ENCODE measurements at regions not wholly inside any gene's neighbourhood (a gene's known extent, or its start where the extent isn't known, plus 50 kb on each side); places are given as distances from the start of the nearest gene placed in this dataset.
"Not testable (repeated sequence)": the region's sequence is repeated elsewhere in the genome, so short reads cannot be mapped to it uniquely, and the experiment has no call there.

GRCh38 chr1:234765181-234765580, 155.2 kb upstream of the IRF2BP2 start:
- DNase-seq (ENCODE audit: low read depth in 2 of 2): no peak

DNA sequence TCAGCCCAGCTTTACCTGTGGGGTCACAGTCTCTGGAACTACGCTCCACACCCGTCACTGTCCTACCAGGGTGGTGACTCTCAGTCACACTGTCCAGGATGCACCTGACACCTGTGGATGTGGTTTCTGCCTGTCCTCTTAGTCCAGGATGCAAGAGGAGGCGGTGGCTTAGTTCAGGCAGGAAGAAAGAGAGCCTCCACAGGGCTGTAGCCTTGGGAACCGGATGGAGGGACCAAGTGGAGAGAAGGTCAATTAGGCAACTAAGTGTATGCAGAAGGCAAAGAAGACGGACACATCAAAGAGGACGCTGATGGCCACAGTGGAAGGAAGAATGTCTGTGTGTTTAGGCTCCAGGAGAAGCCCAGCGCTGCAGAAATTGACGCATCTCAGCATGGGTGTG, 153.9 kb upstream of the IRF2BP2 start:
- DNase-seq (ENCODE audit: low read depth in 2 of 2): no peak

- no peak for DNase-seq (ENCODE audit: low read depth in 2 of 2)
These were observed 153.4 kb upstream of the IRF2BP2 start for GRCh38 chr1:234763367-234763766.

GRCh38 chr1:234762127-234762526, 152.1 kb upstream of the IRF2BP2 start:
- DNase-seq (ENCODE audit: low read depth in 2 of 2): not testable (repeated sequence)

GRCh38 chr1:234760303-234760723, 150.3 kb upstream of the IRF2BP2 start:
- no peak for DNase-seq (ENCODE audit: low read depth in 2 of 2)

DNA sequence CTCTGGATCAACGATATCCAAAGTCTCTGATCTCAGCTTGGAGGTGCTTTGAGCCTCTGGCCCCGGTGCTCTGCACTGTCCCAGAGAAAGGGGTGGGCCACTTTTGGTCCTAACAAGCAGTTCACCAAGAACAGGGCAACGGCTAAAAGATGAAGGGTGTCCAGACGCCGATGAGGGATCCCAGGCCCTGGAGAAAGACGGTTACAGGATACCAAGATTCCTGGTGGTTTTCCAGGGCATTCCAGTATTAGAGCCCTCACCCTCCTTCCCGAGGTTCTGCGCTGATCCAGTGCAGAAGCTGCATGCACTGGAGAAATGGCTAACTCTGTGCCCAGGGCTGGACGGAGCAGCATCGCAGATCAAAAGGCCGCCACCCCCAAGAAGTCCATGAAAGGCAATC, 149.9 kb upstream of the IRF2BP2 start:
- DNase-seq (ENCODE audit: low read depth in 2 of 2): no peak

DNA sequence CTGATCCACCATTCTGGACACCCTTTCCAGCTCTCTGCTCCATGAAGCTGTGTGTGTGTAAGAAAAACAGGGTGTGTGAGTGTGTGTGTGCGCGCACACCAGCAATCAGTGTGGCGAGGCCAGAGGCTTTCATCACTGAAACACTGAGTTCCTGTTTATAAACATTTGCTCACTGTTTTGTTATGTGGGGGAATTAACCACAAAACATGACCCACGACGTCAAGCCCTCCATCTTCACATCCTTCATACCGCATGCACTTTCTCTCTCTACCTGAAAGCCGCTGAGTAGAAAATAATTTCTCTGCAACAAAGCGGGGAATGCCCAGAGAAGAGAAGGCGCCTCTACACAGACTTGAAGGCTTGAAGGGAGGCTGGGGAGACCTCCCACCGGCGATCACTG, 148.9 kb upstream of the IRF2BP2 start:
- DNase-seq (ENCODE audit: low read depth in 2 of 2): no peak

DNA sequence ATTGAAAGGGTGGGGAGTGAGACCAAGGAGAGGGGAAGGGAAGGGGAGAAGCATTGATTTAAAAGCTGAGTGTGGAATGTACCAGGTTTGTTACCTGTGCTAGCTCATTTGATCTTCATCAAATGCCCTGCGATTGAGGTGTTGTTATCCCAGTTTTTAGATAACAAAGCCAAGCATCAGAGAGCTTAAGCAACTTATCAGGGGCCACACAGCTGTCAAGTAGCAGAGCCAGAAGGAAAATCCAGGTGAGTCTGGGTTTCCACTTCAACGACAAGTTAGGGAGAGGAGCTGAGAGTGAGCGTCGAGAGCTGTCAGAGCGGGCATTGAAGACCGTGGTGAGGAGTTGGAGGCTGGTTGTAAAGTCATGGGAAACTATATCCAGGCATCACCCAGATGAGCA, 146.9 kb upstream of the IRF2BP2 start:
- DNase-seq (ENCODE audit: low read depth in 2 of 2): no peak

DNA sequence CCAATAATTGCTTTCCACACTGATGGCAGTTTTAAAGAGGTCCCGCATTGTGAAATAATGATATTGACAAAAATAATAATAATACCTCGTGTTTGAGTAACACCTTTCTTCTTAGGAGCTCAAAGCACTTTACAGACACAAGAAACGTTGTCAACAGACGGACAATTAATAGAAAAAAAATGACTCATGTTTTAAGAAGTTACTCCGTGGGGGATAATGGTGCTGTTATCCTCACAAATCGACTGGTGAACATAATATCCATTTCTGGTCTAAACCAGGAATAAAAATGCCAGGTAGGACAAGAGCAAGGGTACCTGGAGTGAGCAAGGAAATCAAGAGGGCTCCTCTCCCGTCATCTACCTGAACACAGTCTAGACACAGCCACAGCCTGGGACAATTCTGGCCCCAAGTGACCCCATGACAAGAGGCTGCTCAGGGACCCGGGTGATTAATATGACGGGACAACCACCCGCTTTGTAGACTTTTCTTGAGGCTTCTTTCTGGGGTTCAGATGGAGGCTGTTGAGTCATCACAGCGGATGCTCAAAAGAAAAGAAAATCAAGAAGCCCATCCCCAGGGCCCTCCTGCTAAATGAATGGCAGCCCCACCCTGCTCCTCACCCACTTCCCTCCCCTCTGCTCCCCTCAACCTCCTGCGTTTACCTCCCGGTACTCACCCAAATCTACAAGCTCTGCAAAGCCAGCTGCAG, 146.2 kb upstream of the IRF2BP2 start:
- DNase-seq (ENCODE audit: low read depth in 2 of 2): no peak

- no peak for DNase-seq (ENCODE audit: low read depth in 2 of 2)
These were observed 145.5 kb upstream of the IRF2BP2 start for GRCh38 chr1:234755449-234755863.

GRCh38 chr1:234753979-234754378, 144.0 kb upstream of the IRF2BP2 start:
- DNase-seq (ENCODE audit: low read depth in 2 of 2): no peak

GRCh38 chr1:234752927-234753326, 142.9 kb upstream of the IRF2BP2 start:
- DNase-seq (ENCODE audit: low read depth in 2 of 2): no peak

GRCh38 chr1:234751678-234752077, 141.7 kb upstream of the IRF2BP2 start:
- no peak for DNase-seq (ENCODE audit: low read depth in 2 of 2)

GRCh38 chr1:234750922-234751627, 141.1 kb upstream of the IRF2BP2 start:
- no peak for DNase-seq (ENCODE audit: low read depth in 2 of 2)

GRCh38 chr1:234748713-234749112, 138.7 kb upstream of the IRF2BP2 start:
- no peak for DNase-seq (ENCODE audit: low read depth in 2 of 2)

GRCh38 chr1:234748066-234748465, 138.1 kb upstream of the IRF2BP2 start:
- no peak for DNase-seq (ENCODE audit: low read depth in 2 of 2)

DNA sequence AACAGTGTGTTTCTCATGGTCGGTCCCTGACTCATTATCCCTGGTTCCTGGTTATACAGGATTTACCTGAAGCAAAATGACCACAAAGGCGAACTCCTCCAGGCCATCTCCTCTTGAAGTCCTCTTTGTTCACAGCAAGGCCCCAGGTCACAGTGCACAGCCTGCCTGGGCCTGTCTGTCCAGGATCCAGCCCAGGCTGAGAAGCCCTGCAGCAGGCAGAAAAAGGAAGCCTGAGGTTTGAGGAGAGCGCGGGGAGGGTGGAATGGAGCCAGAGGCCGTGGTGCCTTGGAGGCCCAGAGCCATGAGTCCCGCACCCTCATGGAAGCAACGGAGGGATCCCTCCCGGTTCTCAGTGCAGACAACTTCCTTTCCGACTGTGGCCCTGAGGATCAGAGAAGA, 136.8 kb upstream of the IRF2BP2 start:
- no peak for DNase-seq (ENCODE audit: low read depth in 2 of 2)

GRCh38 chr1:234745844-234746797, 136.1 kb upstream of the IRF2BP2 start:
- DNase-seq (ENCODE audit: low read depth in 2 of 2): no peak

- DNase-seq (ENCODE audit: low read depth in 2 of 2): no peak
These were observed 135.3 kb upstream of the IRF2BP2 start for GRCh38 chr1:234745276-234745675.

- no peak for DNase-seq (ENCODE audit: low read depth in 2 of 2)
These were observed 134.0 kb upstream of the IRF2BP2 start for GRCh38 chr1:234743791-234744611.

DNA sequence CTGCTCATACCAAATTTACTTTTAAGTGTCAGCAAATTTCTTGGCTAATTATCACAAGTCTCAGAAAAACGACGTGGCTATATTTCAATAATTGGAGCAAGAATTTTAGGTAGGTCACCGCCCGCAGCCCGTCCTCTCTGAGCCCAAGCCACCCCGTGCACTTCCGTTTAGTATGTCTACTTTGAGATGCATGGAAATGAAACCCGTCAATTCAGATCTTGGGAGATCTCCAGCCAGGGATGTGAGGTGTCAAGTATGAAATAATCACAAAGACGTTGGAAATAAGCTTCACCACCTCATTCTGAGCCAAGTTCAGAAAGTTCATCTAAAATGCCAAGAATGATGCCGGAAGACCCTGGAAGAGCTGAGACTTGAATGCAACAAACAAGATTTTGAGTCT, 132.6 kb upstream of the IRF2BP2 start:
- no peak for DNase-seq (ENCODE audit: low read depth in 2 of 2)

DNA sequence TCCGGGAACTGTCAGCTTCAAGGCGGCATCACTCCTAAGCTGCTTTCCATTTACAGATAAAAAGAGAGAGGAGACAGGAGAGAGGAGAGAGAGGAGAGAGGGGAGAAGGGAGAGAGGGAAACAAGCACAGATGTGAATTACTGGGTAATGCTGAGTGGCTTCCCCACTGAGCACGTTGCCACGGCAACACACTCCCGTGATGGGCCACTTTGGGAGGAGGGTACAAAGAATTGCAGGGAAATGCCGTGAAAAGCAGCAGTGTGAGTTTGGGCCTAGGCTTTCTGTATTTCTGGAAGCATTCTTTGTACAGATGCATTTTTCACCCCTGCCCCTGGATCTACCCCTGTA, 128.0 kb upstream of the IRF2BP2 start:
- no peak for DNase-seq (ENCODE audit: low read depth in 2 of 2)
